GM12878 (cell line): ENCODE measurements at regions not wholly inside any gene's neighbourhood (a gene's known extent, or its start where the extent isn't known, plus 50 kb on each side); places are given as distances from the start of the nearest gene placed in this dataset.

Experiments
- ATAC-seq: fragments of 200-7000 bp; cut with Tn5 transposase; 3 replicates; pipeline ENCODE4 v1.9.1; 2020; ENCODE audit warnings: mild to moderate bottlenecking, moderate library complexity
- BruUV-seq: library from RNA; stranded (reverse); fragments of 400-500 nt; replicated peaks from 2 replicates; lab custom pipeline; 2021; lab: Mats Ljungman, UMichigan
- CTCF ChIA-PET: fragments of 300-600 bp; sonication (Branson Sonifier 250); formaldehyde crosslinking; extraction: SDS; loops from one replicate; lab custom pipeline; 2021; ENCODE audit warnings: inconsistent platforms; lab: Yijun Ruan, JAX
- POLR2A ChIA-PET: fragments of 350-600 bp; formaldehyde crosslinking; extraction: SDS; loops from one replicate; lab custom pipeline; 2021; ENCODE audit warnings: inconsistent platforms; lab: Charles Lee
- RAD21 ChIA-PET: fragments of 300-600 bp; sonication (Branson Sonifier 250); formaldehyde crosslinking; loops from one replicate; lab custom pipeline; 2023; ENCODE audit warnings: antibody characterized with exemption; ENCODE audit not compliant: unreplicated experiment; lab: Charles Lee
- SMC1A ChIA-PET: fragments of 300-600 bp; sonication (Branson Sonifier 250); formaldehyde crosslinking; loops from one replicate; lab custom pipeline; 2023; ENCODE audit not compliant: unreplicated experiment, uncharacterized antibody; lab: Charles Lee
- DNase-seq: peaks from one replicate; pipeline ENCODE4 v3.0.0-alpha.2; 2011; ENCODE audit warnings: low read depth, low spot score
- FAIRE-seq: peaks from 3 replicates; lab custom pipeline; 2011; peaks lifted over from hg19 to GRCh38; lab: Jason Lieb, UNC
- H2AFZ ChIP-seq: 2 replicates; pipeline ENCODE4 v1.6.0; 2011; ENCODE audit warnings: low read depth, low read length, control low read depth; ENCODE audit not compliant: control insufficient read depth
- H3K27ac ChIP-seq: 2 replicates; pipeline ENCODE4 v1.5.1; 2011; ENCODE audit warnings: control low read depth; ENCODE audit not compliant: control insufficient read depth, insufficient read depth
- H3K27me3 ChIP-seq, 2 experiments: replicated peaks in 1 of 2; 2 replicates each; pipeline versions ENCODE4 v1.6.0 to v1.6.1; 2011; ENCODE audit warnings: low read length in 1 of 2; ENCODE audit not compliant: control insufficient read depth in 2 of 2, insufficient read depth in 2 of 2
- H3K36me3 ChIP-seq, 2 experiments: 2 replicates each; pipeline ENCODE4 v1.5.1; 2011; ENCODE audit warnings: low read length in 1 of 2; ENCODE audit not compliant: control insufficient read depth in 2 of 2, insufficient read depth in 2 of 2
- H3K4me1 ChIP-seq: 2 replicates; pipeline ENCODE4 v1.6.1; 2011; ENCODE audit warnings: mild to moderate bottlenecking, low read length, moderate library complexity, mixed read lengths; ENCODE audit not compliant: control insufficient read depth, insufficient read depth
- H3K4me2 ChIP-seq: 2 replicates; pipeline ENCODE4 v1.6.0; 2011; ENCODE audit warnings: control low read depth; ENCODE audit not compliant: control insufficient read depth, insufficient read depth
- H3K4me3 ChIP-seq: fragments of 200-600 bp; sonication (generic); 2 replicates; pipeline ENCODE4 v1.5.1; 2016
- H3K79me2 ChIP-seq: 2 replicates; pipeline ENCODE4 v1.6.0; 2011; ENCODE audit warnings: low read length; ENCODE audit not compliant: control insufficient read depth, insufficient read depth
- H3K9ac ChIP-seq: 2 replicates; pipeline ENCODE4 v1.8.0; 2011; ENCODE audit warnings: low read length, control low read depth, mixed read lengths; ENCODE audit not compliant: control insufficient read depth, insufficient read depth
- H3K9me3 ChIP-seq: replicated peaks from 3 replicates; pipeline ENCODE4 v1.5.1; 2011; ENCODE audit warnings: mild to moderate bottlenecking, low read length; ENCODE audit not compliant: control insufficient read depth, insufficient read depth
- H4K20me1 ChIP-seq: 2 replicates; pipeline ENCODE4 v1.6.0; 2011; ENCODE audit not compliant: control insufficient read depth, insufficient read depth
- ATF2 ChIP-seq: IDR thresholded peaks from 2 replicates; pipeline ENCODE4 v1.6.1; 2012; ENCODE audit warnings: low read length, inconsistent platforms
- BACH1 ChIP-seq: fragments of 450-650 bp; IDR thresholded peaks from 2 replicates; pipeline ENCODE4 v1.6.1; 2017; ENCODE audit warnings: mild to moderate bottlenecking, borderline replicate concordance
- ELK1 ChIP-seq: IDR thresholded peaks from 2 replicates; pipeline ENCODE4 v1.6.1; 2012; ENCODE audit warnings: low read depth, low read length, improper control_type of control experiment
- IKZF2 ChIP-seq, 2 experiments: fragments of 450-650 bp; IDR thresholded peaks; 2 replicates each; pipeline ENCODE4 v1.6.1; 2017; ENCODE audit warnings: mild to moderate bottlenecking in 2 of 2, moderate library complexity in 2 of 2
- JUND ChIP-seq: IDR thresholded peaks from 2 replicates; pipeline ENCODE4 v1.6.1; 2012; ENCODE audit warnings: low read depth, mild to moderate bottlenecking, low read length, improper control_type of control experiment, moderate library complexity
- NBN ChIP-seq: fragments of 450-650 bp; IDR thresholded peaks from 2 replicates; pipeline ENCODE4 v1.6.1; 2016
- RAD21 ChIP-seq: IDR thresholded peaks from 2 replicates; pipeline ENCODE4 v1.6.1; 2011; ENCODE audit warnings: mild to moderate bottlenecking, low read depth, low read length, moderate library complexity; ENCODE audit not compliant: insufficient read depth
- RUNX3 ChIP-seq: IDR thresholded peaks from 2 replicates; pipeline ENCODE4 v1.6.1; 2012; ENCODE audit warnings: low read length, inconsistent platforms
- SMAD1 ChIP-seq: fragments of 450-650 bp; IDR thresholded peaks from 2 replicates; pipeline ENCODE4 v1.6.1; 2018; ENCODE audit warnings: mild to moderate bottlenecking, low read depth; ENCODE audit not compliant: partially characterized antibody
- SMC3 ChIP-seq: IDR thresholded peaks from 2 replicates; pipeline ENCODE4 v1.6.1; 2011; ENCODE audit warnings: low read length, improper control_type of control experiment, borderline replicate concordance
- SPI1 ChIP-seq: IDR thresholded peaks from 2 replicates; pipeline ENCODE4 v1.6.1; 2011; ENCODE audit warnings: low read depth, mild to moderate bottlenecking, low read length, moderate library complexity, borderline replicate concordance; ENCODE audit not compliant: insufficient read depth
- SUPT20H ChIP-seq: IDR thresholded peaks from 2 replicates; pipeline ENCODE4 v1.6.1; 2011; ENCODE audit warnings: low read depth, mild to moderate bottlenecking, low read length, moderate library complexity, borderline replicate concordance; ENCODE audit not compliant: control insufficient read depth
- WGBS: methylation state at CpG from one replicate; pipeline ENCODE4 v1.1.6; 2016; ENCODE audit warnings: low lambda C conversion rate; ENCODE audit not compliant: insufficient replicate concordance, insufficient coverage; ENCODE audit errors: missing lambda C conversion rate; 5-methylcytosine and 5-hydroxymethylcytosine counted together
- in situ Hi-C: fragments of 300-500 bp; cut with MboI; formaldehyde crosslinking; loops from 9 replicates; pipeline ENCODE4 v1.14.3; 2018; ENCODE audit warnings: mixed read lengths
- intact Hi-C: fragments of 100-400 bp; cut with micrococcal nuclease; formaldehyde crosslinking; loops from one replicate; pipeline ENCODE4 v1.14.2; 2022; ENCODE audit not compliant: unreplicated experiment
- TF ChIP-seq, protein P1 (sequence below), 3 experiments: IDR thresholded peaks in 2 of 3; conservative IDR thresholded peaks in 1 of 3; 2 replicates each; pipeline ENCODE4 v1.5.1; 2011; ENCODE audit warnings: low read depth in 3 of 3, low read length in 3 of 3, mild to moderate bottlenecking in 3 of 3, control low read depth in 2 of 3, moderate library complexity in 2 of 3, inconsistent platforms in 1 of 3, mixed read lengths in 1 of 3; ENCODE audit not compliant: control insufficient read depth in 2 of 3, insufficient read depth in 1 of 3; ENCODE audit errors: extremely low read depth in 1 of 3
- TF ChIP-seq, protein P2 (sequence below): fragments of 450-650 bp; formaldehyde crosslinking; IDR thresholded peaks from 2 replicates; pipeline ENCODE4 v1.4.0; 2022; ENCODE audit warnings: mild to moderate bottlenecking, moderate library complexity

- no peak for TF ChIP-seq BACH1
These were observed 674.0 kb downstream of the DMRTA1 start (continued) for GRCh38 chr9:23120630-23121029.

DNA sequence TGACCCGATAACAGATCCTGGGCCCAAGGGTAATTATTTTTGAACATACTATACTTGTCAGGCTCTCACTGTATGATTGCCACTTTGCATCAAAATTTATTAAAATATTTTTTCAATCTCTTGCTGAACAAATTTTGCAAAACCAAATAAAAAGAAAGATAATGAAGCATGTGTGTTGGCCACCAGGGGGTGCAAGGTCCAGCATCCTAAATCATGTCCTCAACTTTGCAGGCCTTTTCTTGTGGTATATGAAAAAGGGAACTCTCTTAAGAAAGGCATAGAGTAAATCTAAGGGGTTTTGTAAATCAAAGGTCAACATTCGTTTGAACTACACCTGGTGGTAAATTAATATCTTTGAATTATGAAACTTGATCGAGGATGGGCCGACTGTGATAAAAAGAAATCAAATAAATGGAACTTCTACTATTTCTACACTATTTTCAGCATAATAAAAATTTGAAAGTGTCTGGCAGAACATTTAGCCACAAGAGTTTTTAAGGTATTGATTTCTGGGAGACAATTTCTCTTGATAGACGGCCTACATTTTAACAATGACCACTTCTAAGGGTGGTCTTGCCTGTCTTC is 676.5 kb downstream of the DMRTA1 start:
- Histone ChIP-seq H3K9ac (no peak overlapping the region), H3K27me3 (no peaks in the 10 kb centered on the region), H3K9me3 (no peaks in the 10 kb centered on the region), H3K36me3 (no peaks in the 10 kb centered on the region), H2AFZ (no peak overlapping the region), H4K20me1 (no peaks in the 10 kb centered on the region), H3K4me2 (no peak overlapping the region), H3K4me1 (no peaks in the 10 kb centered on the region), H3K79me2 (no peaks in the 10 kb centered on the region), H3K27ac (no peak overlapping the region), H3K4me3 (no peak overlapping the region)
- FAIRE-seq (no peak), DNase-seq (no peak), ATAC-seq (peak; percentile 77)
- intact Hi-C loops (loop anchor here (1.0 kb wide), 1 partner anchor 369 kb away; no protein-coding TSS in a partner anchor), in situ Hi-C loops (no loop called here)
- ChIA-PET CTCF (interaction anchor here (0.8 to 3.3 kb wide), 5 partner anchors 9 to 595 kb away, joined by 3 to 24 read pairs (median 5); no protein-coding TSS in a partner anchor), SMC1A (interaction anchor here (1.3 kb wide), 1 partner anchor 369 kb away, joined by 3 read pairs; no protein-coding TSS in a partner anchor), POLR2A (no interaction called here), RAD21 (interaction anchor here (1.3 kb wide), 1 partner anchor 762 kb away, joined by 5 read pairs; no protein-coding TSS in a partner anchor)
- WGBS, result 10% methylated on average over 5 of the region's 5 CpGs
- no TSS peak for BruUV-seq
- TF ChIP-seq SMAD1 (no peak), SMC3 (peak; percentile 49; the same call in 1 of the 2 replicates), SPI1 (peak; percentile 37; the same call in 1 of the 2 replicates), SUPT20H (no peak), JUND (no peak), RUNX3 (no peak), ELK1 (no peak), RAD21 (peak; percentile 56), NBN (no peak), ATF2 (no peak), IKZF2 (IDR thresholded peaks at IDR 0.05) (no peak)
- TF ChIP-seq, protein P1, sequence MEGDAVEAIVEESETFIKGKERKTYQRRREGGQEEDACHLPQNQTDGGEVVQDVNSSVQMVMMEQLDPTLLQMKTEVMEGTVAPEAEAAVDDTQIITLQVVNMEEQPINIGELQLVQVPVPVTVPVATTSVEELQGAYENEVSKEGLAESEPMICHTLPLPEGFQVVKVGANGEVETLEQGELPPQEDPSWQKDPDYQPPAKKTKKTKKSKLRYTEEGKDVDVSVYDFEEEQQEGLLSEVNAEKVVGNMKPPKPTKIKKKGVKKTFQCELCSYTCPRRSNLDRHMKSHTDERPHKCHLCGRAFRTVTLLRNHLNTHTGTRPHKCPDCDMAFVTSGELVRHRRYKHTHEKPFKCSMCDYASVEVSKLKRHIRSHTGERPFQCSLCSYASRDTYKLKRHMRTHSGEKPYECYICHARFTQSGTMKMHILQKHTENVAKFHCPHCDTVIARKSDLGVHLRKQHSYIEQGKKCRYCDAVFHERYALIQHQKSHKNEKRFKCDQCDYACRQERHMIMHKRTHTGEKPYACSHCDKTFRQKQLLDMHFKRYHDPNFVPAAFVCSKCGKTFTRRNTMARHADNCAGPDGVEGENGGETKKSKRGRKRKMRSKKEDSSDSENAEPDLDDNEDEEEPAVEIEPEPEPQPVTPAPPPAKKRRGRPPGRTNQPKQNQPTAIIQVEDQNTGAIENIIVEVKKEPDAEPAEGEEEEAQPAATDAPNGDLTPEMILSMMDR (IDR thresholded peaks at IDR 0.05 in 2 of 3, conservative IDR thresholded peaks at IDR 0.05 in 1 of 3; ENCODE audit: control insufficient read depth in 2 of 3, extremely low read depth in 1 of 3, insufficient read depth in 1 of 3, low read depth in 3 of 3, low read length in 3 of 3), result peak; percentile 43 to 49 (median 47)
- TF ChIP-seq, protein P2, sequence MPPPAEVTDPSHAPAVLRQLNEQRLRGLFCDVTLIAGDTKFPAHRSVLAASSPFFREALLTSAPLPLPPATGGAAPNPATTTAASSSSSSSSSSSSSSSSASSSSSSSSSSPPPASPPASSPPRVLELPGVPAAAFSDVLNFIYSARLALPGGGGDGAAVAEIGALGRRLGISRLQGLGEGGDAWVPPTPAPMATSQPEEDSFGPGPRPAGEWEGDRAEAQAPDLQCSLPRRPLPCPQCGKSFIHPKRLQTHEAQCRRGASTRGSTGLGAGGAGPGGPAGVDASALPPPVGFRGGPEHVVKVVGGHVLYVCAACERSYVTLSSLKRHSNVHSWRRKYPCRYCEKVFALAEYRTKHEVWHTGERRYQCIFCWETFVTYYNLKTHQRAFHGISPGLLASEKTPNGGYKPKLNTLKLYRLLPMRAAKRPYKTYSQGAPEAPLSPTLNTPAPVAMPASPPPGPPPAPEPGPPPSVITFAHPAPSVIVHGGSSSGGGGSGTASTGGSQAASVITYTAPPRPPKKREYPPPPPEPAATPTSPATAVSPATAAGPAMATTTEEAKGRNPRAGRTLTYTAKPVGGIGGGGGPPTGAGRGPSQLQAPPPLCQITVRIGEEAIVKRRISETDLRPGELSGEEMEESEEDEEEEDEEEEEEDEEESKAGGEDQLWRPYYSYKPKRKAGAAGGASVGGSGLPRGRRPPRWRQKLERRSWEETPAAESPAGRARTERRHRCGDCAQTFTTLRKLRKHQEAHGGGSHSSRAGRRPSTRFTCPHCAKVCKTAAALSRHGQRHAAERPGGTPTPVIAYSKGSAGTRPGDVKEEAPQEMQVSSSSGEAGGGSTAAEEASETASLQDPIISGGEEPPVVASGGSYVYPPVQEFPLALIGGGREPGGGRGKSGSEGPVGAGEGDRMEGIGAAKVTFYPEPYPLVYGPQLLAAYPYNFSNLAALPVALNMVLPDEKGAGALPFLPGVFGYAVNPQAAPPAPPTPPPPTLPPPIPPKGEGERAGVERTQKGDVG, result no peak
